ENCODE measurements at regions not wholly inside any gene's neighbourhood (a gene's known extent, or its start where the extent isn't known, plus 50 kb on each side); places are given as distances from the start of the nearest gene placed in this dataset.

DNA sequence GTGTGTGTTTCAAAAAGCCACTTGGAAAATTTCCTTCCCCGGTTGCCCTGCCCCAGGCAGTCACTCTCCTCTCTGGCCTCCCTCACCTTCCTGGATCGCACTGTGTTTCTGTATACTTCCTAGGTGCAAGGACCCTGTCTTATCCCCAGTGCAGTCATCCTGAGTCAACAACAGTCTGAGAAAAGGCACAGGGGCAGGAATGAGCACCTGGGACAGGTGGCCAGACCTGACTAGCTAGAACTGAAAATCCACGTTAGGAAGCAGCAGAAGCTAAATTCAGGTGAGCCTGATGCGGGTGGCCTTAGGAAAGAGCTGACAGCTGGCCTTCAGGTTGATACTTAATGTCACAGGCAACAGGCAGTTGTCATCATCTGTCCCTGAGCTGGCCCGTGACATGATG lies 62.9 kb upstream of the VGLL4 start:
- DNase-seq = no peak
- CTCF ChIA-PET = interaction anchor here (0.7 kb wide), 1 partner anchor 331 kb away, joined by 4 read pairs; no protein-coding TSS in a partner anchor
- Mint-ChIP-seq H3K27me3 (no peaks in the 10 kb centered on the region), H3K4me1 (no peaks in the 10 kb centered on the region), H3K9me3 (peaks cover 10% of the 10 kb centered on the region), H3K4me3 (no peak overlapping the region), H3K36me3 (ENCODE audit: low read depth) (peaks cover 6% of the 10 kb centered on the region), H3K27ac (no peak overlapping the region)
- POLR2A ChIA-PET = no interaction called here

DNA sequence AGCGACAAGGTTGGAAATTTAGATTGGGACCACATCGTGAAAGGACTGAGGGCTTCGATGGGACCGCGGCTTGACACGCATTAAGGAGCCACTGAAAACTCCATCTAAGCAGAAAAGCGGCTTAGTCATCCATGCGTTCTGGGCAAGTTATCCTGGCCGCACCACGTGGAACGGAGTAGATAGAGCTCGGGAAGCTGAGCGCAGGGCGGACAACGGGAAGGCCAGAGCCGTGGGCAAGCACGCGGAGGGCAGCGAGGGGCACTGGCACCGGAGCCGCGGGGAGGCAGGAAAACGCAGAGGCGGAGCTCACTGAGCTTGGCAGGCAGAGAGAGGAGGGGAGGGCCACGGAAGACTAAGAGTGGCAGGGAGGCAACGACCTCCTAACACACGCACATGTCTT lies 61.3 kb upstream of the VGLL4 start:
- ChIA-PET CTCF (interaction anchor here (0.6 kb wide), 1 partner anchor 806 kb away, joined by 6 read pairs; no protein-coding TSS in a partner anchor), POLR2A (no interaction called here)
- no peak overlapping the region for H3K27ac Mint-ChIP-seq
- H3K4me1 Mint-ChIP-seq = no peaks in the 10 kb centered on the region
- H3K4me3 Mint-ChIP-seq = no peak overlapping the region
- DNase-seq = no peak
- H3K9me3 Mint-ChIP-seq = peaks cover 7% of the 10 kb centered on the region
- peaks cover 3% of the 10 kb centered on the region for H3K36me3 Mint-ChIP-seq (ENCODE audit: low read depth)
- H3K27me3 Mint-ChIP-seq = no peaks in the 10 kb centered on the region

DNA sequence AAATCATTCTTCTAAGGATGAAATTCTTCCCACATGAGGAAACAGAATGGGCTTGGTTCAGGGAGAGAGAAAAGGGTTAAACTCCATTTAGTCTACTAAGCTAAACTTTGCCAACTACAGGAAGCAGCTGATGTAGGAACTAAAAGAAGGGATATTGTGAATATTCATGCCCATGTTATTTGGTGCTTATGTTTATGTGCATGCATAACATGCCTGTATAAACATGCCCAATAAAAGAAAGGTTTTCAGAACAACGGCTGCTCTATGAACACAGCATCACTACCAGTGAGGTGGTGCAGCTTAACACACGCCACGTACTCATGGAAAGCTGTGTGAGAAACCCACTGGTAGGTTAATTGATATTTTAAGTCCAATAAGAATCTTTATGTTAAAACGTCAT lies 59.4 kb upstream of the VGLL4 start:
- Mint-ChIP-seq H3K36me3 (ENCODE audit: low read depth) (peaks cover 3% of the 10 kb centered on the region), H3K9me3 (no peaks in the 10 kb centered on the region), H3K27me3 (no peaks in the 10 kb centered on the region), H3K4me3 (no peak overlapping the region), H3K4me1 (no peaks in the 10 kb centered on the region), H3K27ac (no peak overlapping the region)
- ChIA-PET POLR2A (no interaction called here), CTCF (interaction anchor here (0.6 to 1.7 kb wide), 3 partner anchors 11 to 991 kb away, joined by 4 to 6 read pairs (median 4); no protein-coding TSS in a partner anchor)
- DNase-seq = no peak

GRCh38 chr3:11699083-11699427 lies 55.3 kb upstream of the VGLL4 start:
- no peaks in the 10 kb centered on the region for H3K4me1 Mint-ChIP-seq
- no peaks in the 10 kb centered on the region for H3K9me3 Mint-ChIP-seq
- no peaks in the 10 kb centered on the region for H3K27me3 Mint-ChIP-seq
- no peak for DNase-seq
- peaks cover 3% of the 10 kb centered on the region for H3K36me3 Mint-ChIP-seq (ENCODE audit: low read depth)
- H3K4me3 Mint-ChIP-seq = no peak overlapping the region
- ChIA-PET CTCF (interaction anchor here (1.5 kb wide), 1 partner anchor 14 kb away, joined by 6 read pairs; no protein-coding TSS in a partner anchor), POLR2A (no interaction called here)
- H3K27ac Mint-ChIP-seq = no peak overlapping the region

DNA sequence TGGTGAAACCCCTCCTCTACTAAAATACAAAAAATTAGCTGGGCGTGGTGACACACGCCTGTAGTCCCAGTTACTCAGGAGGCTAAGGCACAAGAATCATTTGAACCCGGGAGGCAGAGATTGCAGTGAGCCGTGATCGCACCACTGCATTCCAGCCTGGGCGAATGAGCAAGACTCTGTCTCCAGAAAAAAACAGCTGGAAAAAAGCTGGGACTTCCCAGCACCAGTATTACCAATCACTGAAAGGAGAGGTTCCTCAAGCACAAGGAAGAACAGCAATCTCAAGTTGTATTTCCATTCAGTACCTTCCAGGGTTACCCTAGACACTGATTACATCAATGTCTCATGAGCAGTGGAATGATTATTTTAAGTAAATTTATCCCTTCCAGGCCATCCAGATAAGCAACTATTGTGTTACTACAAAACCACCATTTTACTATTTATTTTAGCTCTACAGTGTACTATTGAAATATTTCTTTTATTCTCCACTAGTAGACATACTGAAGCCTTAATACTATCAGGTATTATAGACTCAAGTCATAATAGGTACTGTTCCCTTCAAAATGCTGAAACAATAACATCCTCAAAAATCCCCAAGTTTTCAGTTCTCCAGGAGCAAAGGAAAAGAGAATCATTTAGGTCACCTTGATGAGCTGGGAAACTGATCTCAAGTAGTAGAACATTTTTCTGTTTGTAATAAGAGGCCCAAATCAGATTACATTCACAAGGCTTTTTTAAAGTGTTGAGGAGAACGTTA lies 54.8 kb upstream of the VGLL4 start:
- ChIA-PET CTCF (interaction anchor here (1.5 kb wide), 1 partner anchor 15 kb away, joined by 6 read pairs; no protein-coding TSS in a partner anchor), POLR2A (no interaction called here)
- no peaks in the 10 kb centered on the region for H3K9me3 Mint-ChIP-seq
- no peak overlapping the region for H3K4me3 Mint-ChIP-seq
- H3K27ac Mint-ChIP-seq = no peak overlapping the region
- no peaks in the 10 kb centered on the region for H3K27me3 Mint-ChIP-seq
- peaks cover 3% of the 10 kb centered on the region for H3K36me3 Mint-ChIP-seq (ENCODE audit: low read depth)
- no peaks in the 10 kb centered on the region for H3K4me1 Mint-ChIP-seq
- no peak for DNase-seq

- POLR2A ChIA-PET = no interaction called here
- Mint-ChIP-seq H3K9me3 (no peaks in the 10 kb centered on the region), H3K27ac (no peak overlapping the region), H3K27me3 (no peaks in the 10 kb centered on the region), H3K4me1 (no peaks in the 10 kb centered on the region), H3K36me3 (ENCODE audit: low read depth) (peaks cover 3% of the 10 kb centered on the region), H3K4me3 (no peak overlapping the region)
- CTCF ChIA-PET = no interaction called here
- DNase-seq = no peak
Measured at GRCh38 chr3:11697701-11698100, 54.0 kb upstream of the VGLL4 start.

DNA sequence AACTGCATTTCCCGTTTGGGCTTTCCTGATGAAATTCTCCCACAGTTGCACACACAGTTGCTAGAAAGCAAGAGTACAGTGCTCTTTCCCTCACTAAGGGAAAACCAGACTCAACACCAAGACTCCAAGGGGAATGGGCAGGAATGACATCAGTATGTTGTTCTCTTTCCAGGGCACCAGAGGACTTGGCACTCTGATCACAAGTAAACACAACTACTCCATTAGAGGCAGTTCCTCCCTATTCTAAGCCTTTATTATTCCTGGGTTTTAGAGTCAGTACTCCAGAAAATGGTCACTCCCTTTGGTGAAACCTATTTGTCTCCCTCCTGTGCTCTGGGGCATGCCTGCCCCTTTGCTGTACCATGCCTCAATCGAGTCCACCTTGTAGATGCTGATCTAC lies 52.3 kb upstream of the VGLL4 start:
- H3K36me3 Mint-ChIP-seq (ENCODE audit: low read depth) = peaks cover 3% of the 10 kb centered on the region
- H3K9me3 Mint-ChIP-seq = no peaks in the 10 kb centered on the region
- POLR2A ChIA-PET = no interaction called here
- H3K4me3 Mint-ChIP-seq = no peak overlapping the region
- no peaks in the 10 kb centered on the region for H3K27me3 Mint-ChIP-seq
- no peak for DNase-seq
- CTCF ChIA-PET = no interaction called here
- no peaks in the 10 kb centered on the region for H3K4me1 Mint-ChIP-seq
- no peak overlapping the region for H3K27ac Mint-ChIP-seq
